Ureter (tissue), 1 donor: ENCODE measurements at regions not wholly inside any gene's neighbourhood (a gene's known extent, or its start where the extent isn't known, plus 50 kb on each side); places are given as distances from the start of the nearest gene placed in this dataset.
"Not testable (repeated sequence)": the region's sequence is repeated elsewhere in the genome, so short reads cannot be mapped to it uniquely, and the experiment has no call there.

ENCODE experiments used
- DNase-seq: peaks from one replicate; pipeline ENCODE4 v3.0.0-alpha.2; 2020; ENCODE audit warnings: low spot score
- donor health status: DM: yes; HTN: yes; CAD: no.

- no peak for DNase-seq
These were observed 348.7 kb upstream of the PCSK5 start for GRCh38 chr9:75541734-75542133.

- no peak for DNase-seq
These were observed 345.7 kb upstream of the PCSK5 start for GRCh38 chr9:75544815-75545214.

- DNase-seq, result no peak
These were observed 345.2 kb upstream of the PCSK5 start for GRCh38 chr9:75545287-75545686.

GRCh38 chr9:75548871-75549270 lies 341.6 kb upstream of the PCSK5 start:
- DNase-seq, result no peak

- no peak for DNase-seq
These were observed 338.6 kb upstream of the PCSK5 start for GRCh38 chr9:75551861-75552260.

- no peak for DNase-seq
These were observed 337.5 kb upstream of the PCSK5 start for GRCh38 chr9:75552941-75553340.

- not testable (repeated sequence) for DNase-seq
These were observed 323.7 kb upstream of the PCSK5 start for GRCh38 chr9:75566813-75567212.

GRCh38 chr9:75570538-75570937 lies 319.9 kb upstream of the PCSK5 start:
- DNase-seq, result no peak

- no peak for DNase-seq
These were observed 315.9 kb upstream of the PCSK5 start for GRCh38 chr9:75574569-75574968.

- DNase-seq, result no peak
These were observed 307.6 kb upstream of the PCSK5 start for GRCh38 chr9:75582870-75583269.

GRCh38 chr9:75588808-75589207 lies 301.7 kb upstream of the PCSK5 start:
- no peak for DNase-seq

GRCh38 chr9:75589497-75589896 lies 301.0 kb upstream of the PCSK5 start:
- DNase-seq, result no peak

- DNase-seq, result no peak
These were observed 298.5 kb upstream of the PCSK5 start for GRCh38 chr9:75591972-75592371.

- no peak for DNase-seq
These were observed 297.9 kb upstream of the PCSK5 start for GRCh38 chr9:75592586-75592985.

- DNase-seq, result no peak
These were observed 296.6 kb upstream of the PCSK5 start for GRCh38 chr9:75593920-75594319.

- no peak for DNase-seq
These were observed 291.3 kb upstream of the PCSK5 start for GRCh38 chr9:75599126-75599525.

- no peak for DNase-seq
These were observed 289.2 kb upstream of the PCSK5 start for GRCh38 chr9:75601280-75601679.

- DNase-seq, result no peak
These were observed 288.4 kb upstream of the PCSK5 start for GRCh38 chr9:75602060-75602459.

- no peak for DNase-seq
These were observed 285.8 kb upstream of the PCSK5 start for GRCh38 chr9:75604661-75605060.

GRCh38 chr9:75607521-75607920 lies 283.0 kb upstream of the PCSK5 start:
- DNase-seq, result no peak

- DNase-seq, result no peak
These were observed 281.1 kb upstream of the PCSK5 start for GRCh38 chr9:75609401-75609800.

- DNase-seq, result no peak
These were observed 280.2 kb upstream of the PCSK5 start for GRCh38 chr9:75610246-75610645.

GRCh38 chr9:75612205-75612604 lies 278.3 kb upstream of the PCSK5 start:
- no peak for DNase-seq

- no peak for DNase-seq
These were observed 277.7 kb upstream of the PCSK5 start for GRCh38 chr9:75612754-75613153.

- no peak for DNase-seq
These were observed 275.2 kb upstream of the PCSK5 start for GRCh38 chr9:75615284-75615683.
